ENCODE measurements at regions not wholly inside any gene's neighbourhood (a gene's known extent, or its start where the extent isn't known, plus 50 kb on each side); places are given as distances from the start of the nearest gene placed in this dataset.

- no peak overlapping the region for H3K27ac ChIP-seq (ENCODE audit: low read depth, low read length)
- H3K36me3 ChIP-seq (ENCODE audit: control insufficient read depth, insufficient read depth, low read length), result no peaks in the 10 kb centered on the region
- H3K9ac ChIP-seq (ENCODE audit: low read depth, low read length), result no peak overlapping the region
- H3K4me1 ChIP-seq (ENCODE audit: control insufficient read depth, insufficient read depth, low read length), result peaks cover 14% of the 10 kb centered on the region
- no peaks in the 10 kb centered on the region for H3K27me3 ChIP-seq (ENCODE audit: control insufficient read depth, insufficient read depth, low read length)
- no peak overlapping the region for H3K4me3 ChIP-seq (ENCODE audit: low read depth, low read length)
- H3K9me3 ChIP-seq (ENCODE audit: control insufficient read depth, insufficient read depth, low read length), result no peaks in the 10 kb centered on the region
These were observed 79.8 kb upstream of the TSPAN11 start for GRCh38 chr12:30846776-30847175.

DNA sequence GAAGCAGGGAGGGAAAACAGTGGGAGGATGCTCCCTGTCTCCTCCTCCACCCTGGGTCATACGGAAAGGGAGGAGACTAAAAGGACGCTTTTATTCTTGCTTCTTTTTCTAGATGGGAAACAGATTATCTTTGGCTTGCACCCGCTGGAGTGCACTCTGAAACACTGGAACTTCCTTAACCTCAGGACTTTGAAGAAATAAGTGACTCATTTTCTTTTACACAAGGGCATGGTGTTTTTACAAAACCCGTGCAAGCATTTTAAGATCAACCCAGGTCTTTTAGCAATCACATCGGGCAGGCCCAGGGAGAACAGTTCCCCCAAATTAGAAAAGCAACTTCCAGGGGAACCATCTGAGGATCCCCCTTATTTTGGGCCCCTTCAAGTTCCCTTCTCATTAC is 80.9 kb upstream of the TSPAN11 start:
- Histone ChIP-seq H3K9me3 (ENCODE audit: control insufficient read depth, insufficient read depth, low read length) (no peaks in the 10 kb centered on the region), H3K4me1 (ENCODE audit: control insufficient read depth, insufficient read depth, low read length) (peaks cover 14% of the 10 kb centered on the region), H3K36me3 (ENCODE audit: control insufficient read depth, insufficient read depth, low read length) (no peaks in the 10 kb centered on the region), H3K9ac (ENCODE audit: low read depth, low read length) (no peak overlapping the region), H3K27ac (ENCODE audit: low read depth, low read length) (no peak overlapping the region), H3K27me3 (ENCODE audit: control insufficient read depth, insufficient read depth, low read length) (no peaks in the 10 kb centered on the region), H3K4me3 (ENCODE audit: low read depth, low read length) (no peak overlapping the region)

DNA sequence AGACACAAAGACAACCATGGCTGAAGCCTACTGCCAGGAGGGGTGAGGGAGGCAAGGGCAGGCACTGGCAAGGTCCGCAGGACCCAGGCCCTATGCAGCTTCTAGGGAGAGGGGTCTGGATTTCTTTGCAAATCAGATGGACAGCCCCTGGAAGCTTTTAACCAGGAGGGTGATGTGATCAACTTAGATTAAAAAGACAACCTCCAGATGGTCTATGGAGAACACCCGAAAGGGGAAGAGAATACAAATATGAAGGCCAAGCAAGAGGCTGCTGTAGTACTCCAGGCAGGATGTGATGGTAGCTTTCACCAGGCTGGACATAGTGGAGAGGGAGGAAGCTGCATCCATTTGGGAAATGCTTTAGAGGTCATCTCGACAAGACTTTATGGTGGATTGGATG is 83.3 kb upstream of the TSPAN11 start:
- Histone ChIP-seq H3K27me3 (ENCODE audit: control insufficient read depth, insufficient read depth, low read length) (no peaks in the 10 kb centered on the region), H3K4me1 (ENCODE audit: control insufficient read depth, insufficient read depth, low read length) (peaks cover 14% of the 10 kb centered on the region), H3K36me3 (ENCODE audit: control insufficient read depth, insufficient read depth, low read length) (no peaks in the 10 kb centered on the region), H3K9me3 (ENCODE audit: control insufficient read depth, insufficient read depth, low read length) (no peaks in the 10 kb centered on the region), H3K27ac (ENCODE audit: low read depth, low read length) (no peak overlapping the region), H3K4me3 (ENCODE audit: low read depth, low read length) (no peak overlapping the region), H3K9ac (ENCODE audit: low read depth, low read length) (no peak overlapping the region)

GRCh38 chr12:30840715-30841114 is 85.8 kb upstream of the TSPAN11 start:
- H3K9ac ChIP-seq (ENCODE audit: low read depth, low read length), result no peak overlapping the region
- no peaks in the 10 kb centered on the region for H3K36me3 ChIP-seq (ENCODE audit: control insufficient read depth, insufficient read depth, low read length)
- no peak overlapping the region for H3K27ac ChIP-seq (ENCODE audit: low read depth, low read length)
- no peak overlapping the region for H3K4me3 ChIP-seq (ENCODE audit: low read depth, low read length)
- no peaks in the 10 kb centered on the region for H3K27me3 ChIP-seq (ENCODE audit: control insufficient read depth, insufficient read depth, low read length)
- H3K9me3 ChIP-seq (ENCODE audit: control insufficient read depth, insufficient read depth, low read length), result no peaks in the 10 kb centered on the region
- H3K4me1 ChIP-seq (ENCODE audit: control insufficient read depth, insufficient read depth, low read length), result peaks cover 14% of the 10 kb centered on the region

- Histone ChIP-seq H3K4me3 (ENCODE audit: low read depth, low read length) (no peak overlapping the region), H3K36me3 (ENCODE audit: control insufficient read depth, insufficient read depth, low read length) (no peaks in the 10 kb centered on the region), H3K27me3 (ENCODE audit: control insufficient read depth, insufficient read depth, low read length) (no peaks in the 10 kb centered on the region), H3K4me1 (ENCODE audit: control insufficient read depth, insufficient read depth, low read length) (peaks cover 14% of the 10 kb centered on the region), H3K9ac (ENCODE audit: low read depth, low read length) (no peak overlapping the region), H3K27ac (ENCODE audit: low read depth, low read length) (no peak overlapping the region), H3K9me3 (ENCODE audit: control insufficient read depth, insufficient read depth, low read length) (no peaks in the 10 kb centered on the region)
These were observed 85.0 kb upstream of the CAPRIN2 start for GRCh38 chr12:30839643-30840220.

- Histone ChIP-seq H3K36me3 (ENCODE audit: control insufficient read depth, insufficient read depth, low read length) (no peaks in the 10 kb centered on the region), H3K4me1 (ENCODE audit: control insufficient read depth, insufficient read depth, low read length) (no peaks in the 10 kb centered on the region), H3K27ac (ENCODE audit: low read depth, low read length) (no peak overlapping the region), H3K27me3 (ENCODE audit: control insufficient read depth, insufficient read depth, low read length) (no peaks in the 10 kb centered on the region), H3K4me3 (ENCODE audit: low read depth, low read length) (no peak overlapping the region), H3K9ac (ENCODE audit: low read depth, low read length) (no peak overlapping the region), H3K9me3 (ENCODE audit: control insufficient read depth, insufficient read depth, low read length) (no peaks in the 10 kb centered on the region)
These were observed 82.8 kb upstream of the CAPRIN2 start for GRCh38 chr12:30837595-30837994.

DNA sequence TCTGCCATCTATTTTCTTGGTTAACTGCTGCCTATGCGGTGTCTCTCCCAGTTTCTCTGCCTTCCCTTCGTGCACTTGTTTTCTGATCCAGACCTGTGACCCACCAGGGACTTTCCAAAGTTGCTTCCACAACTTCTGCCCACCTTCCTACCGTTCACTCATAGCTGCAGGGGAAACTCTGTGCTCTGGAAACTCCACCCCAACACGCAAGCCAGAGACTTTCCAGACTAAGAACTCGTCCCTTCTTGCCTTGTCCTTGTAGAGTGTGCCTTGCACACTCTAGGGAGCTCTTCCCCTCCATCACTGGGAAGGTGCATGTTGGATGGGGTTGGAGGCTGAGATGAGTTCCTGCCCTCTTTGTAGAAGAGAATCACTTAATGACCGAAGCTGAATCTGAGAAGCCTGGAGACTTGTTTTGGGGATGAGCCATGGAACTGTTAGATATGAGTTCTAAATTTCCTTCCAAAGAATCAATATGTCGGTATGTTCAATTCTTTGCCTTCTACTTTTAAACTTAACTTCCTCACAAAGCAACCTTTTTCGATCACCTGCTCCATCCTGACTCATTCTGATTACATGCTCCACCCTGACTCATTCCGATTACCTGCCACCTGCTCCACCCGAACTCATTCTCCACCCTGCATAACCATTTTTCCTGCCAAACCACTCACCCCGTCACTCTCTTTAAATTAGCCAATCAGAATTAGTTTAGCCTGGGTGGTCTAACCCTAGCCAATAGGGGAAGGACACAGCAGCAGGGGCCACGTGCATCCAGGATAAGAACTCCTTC is 82.1 kb upstream of the CAPRIN2 start:
- no peaks in the 10 kb centered on the region for H3K36me3 ChIP-seq (ENCODE audit: control insufficient read depth, insufficient read depth, low read length)
- no peaks in the 10 kb centered on the region for H3K4me1 ChIP-seq (ENCODE audit: control insufficient read depth, insufficient read depth, low read length)
- H3K27ac ChIP-seq (ENCODE audit: low read depth, low read length), result no peak overlapping the region
- no peaks in the 10 kb centered on the region for H3K9me3 ChIP-seq (ENCODE audit: control insufficient read depth, insufficient read depth, low read length)
- no peaks in the 10 kb centered on the region for H3K27me3 ChIP-seq (ENCODE audit: control insufficient read depth, insufficient read depth, low read length)
- no peak overlapping the region for H3K9ac ChIP-seq (ENCODE audit: low read depth, low read length)
- H3K4me3 ChIP-seq (ENCODE audit: low read depth, low read length), result no peak overlapping the region

DNA sequence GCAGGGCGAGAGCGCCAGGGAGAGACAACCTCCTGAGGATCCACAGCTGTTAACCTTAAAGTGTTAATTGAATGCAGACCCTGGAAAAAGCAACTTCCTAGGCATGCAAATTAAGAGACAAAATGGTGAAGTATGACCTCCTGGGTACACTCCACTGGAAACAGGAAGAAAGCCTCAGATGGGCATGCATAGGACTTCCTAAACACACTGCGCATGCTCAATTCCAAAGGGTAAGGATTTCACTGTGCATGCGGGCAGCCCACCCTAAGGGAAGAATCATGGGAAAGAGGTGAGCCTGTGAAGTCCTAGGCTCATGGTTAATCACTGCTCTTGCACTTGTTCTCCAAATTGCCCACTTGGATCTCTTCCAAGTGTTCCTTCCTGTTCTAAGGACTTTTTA is 80.5 kb upstream of the CAPRIN2 start:
- Histone ChIP-seq H3K36me3 (ENCODE audit: control insufficient read depth, insufficient read depth, low read length) (no peaks in the 10 kb centered on the region), H3K4me3 (ENCODE audit: low read depth, low read length) (no peak overlapping the region), H3K9me3 (ENCODE audit: control insufficient read depth, insufficient read depth, low read length) (no peaks in the 10 kb centered on the region), H3K9ac (ENCODE audit: low read depth, low read length) (no peak overlapping the region), H3K27ac (ENCODE audit: low read depth, low read length) (no peak overlapping the region), H3K4me1 (ENCODE audit: control insufficient read depth, insufficient read depth, low read length) (no peaks in the 10 kb centered on the region), H3K27me3 (ENCODE audit: control insufficient read depth, insufficient read depth, low read length) (no peaks in the 10 kb centered on the region)

- Histone ChIP-seq H3K9me3 (ENCODE audit: control insufficient read depth, insufficient read depth, low read length) (no peaks in the 10 kb centered on the region), H3K4me3 (ENCODE audit: low read depth, low read length) (no peak overlapping the region), H3K36me3 (ENCODE audit: control insufficient read depth, insufficient read depth, low read length) (no peaks in the 10 kb centered on the region), H3K27ac (ENCODE audit: low read depth, low read length) (no peak overlapping the region), H3K4me1 (ENCODE audit: control insufficient read depth, insufficient read depth, low read length) (no peaks in the 10 kb centered on the region), H3K9ac (ENCODE audit: low read depth, low read length) (no peak overlapping the region), H3K27me3 (ENCODE audit: control insufficient read depth, insufficient read depth, low read length) (no peaks in the 10 kb centered on the region)
These were observed 76.0 kb upstream of the CAPRIN2 start for GRCh38 chr12:30830751-30831150.

GRCh38 chr12:30829876-30830275 is 75.1 kb upstream of the CAPRIN2 start:
- Histone ChIP-seq H3K4me1 (ENCODE audit: control insufficient read depth, insufficient read depth, low read length) (no peaks in the 10 kb centered on the region), H3K27ac (ENCODE audit: low read depth, low read length) (no peak overlapping the region), H3K36me3 (ENCODE audit: control insufficient read depth, insufficient read depth, low read length) (no peaks in the 10 kb centered on the region), H3K4me3 (ENCODE audit: low read depth, low read length) (no peak overlapping the region), H3K27me3 (ENCODE audit: control insufficient read depth, insufficient read depth, low read length) (peaks cover under 1% of the 10 kb centered on the region; the same call in 1 of the 2 replicates), H3K9me3 (ENCODE audit: control insufficient read depth, insufficient read depth, low read length) (no peaks in the 10 kb centered on the region), H3K9ac (ENCODE audit: low read depth, low read length) (no peak overlapping the region)

DNA sequence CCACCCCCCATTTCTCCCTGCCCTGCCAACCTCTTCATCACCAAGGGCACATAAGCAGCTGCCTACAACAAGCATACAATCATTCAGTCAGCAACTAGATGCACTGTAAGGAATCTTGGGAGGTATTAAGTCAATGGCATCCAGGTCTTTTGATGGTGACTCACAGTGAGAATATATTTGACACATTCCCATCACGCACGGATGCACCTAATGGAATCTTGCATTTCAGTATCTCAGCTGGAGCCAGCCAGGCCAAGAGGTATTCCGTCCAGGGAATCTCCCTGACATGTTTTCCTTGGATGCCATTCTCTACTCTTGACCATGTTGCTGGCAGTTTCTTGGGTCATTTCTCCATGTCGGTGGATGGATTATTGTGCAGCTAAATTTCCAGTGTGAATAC is 73.9 kb upstream of the CAPRIN2 start:
- Histone ChIP-seq H3K36me3 (ENCODE audit: control insufficient read depth, insufficient read depth, low read length) (no peaks in the 10 kb centered on the region), H3K9me3 (ENCODE audit: control insufficient read depth, insufficient read depth, low read length) (no peaks in the 10 kb centered on the region), H3K4me1 (ENCODE audit: control insufficient read depth, insufficient read depth, low read length) (no peaks in the 10 kb centered on the region), H3K4me3 (ENCODE audit: low read depth, low read length) (no peak overlapping the region), H3K27ac (ENCODE audit: low read depth, low read length) (no peak overlapping the region), H3K9ac (ENCODE audit: low read depth, low read length) (no peak overlapping the region), H3K27me3 (ENCODE audit: control insufficient read depth, insufficient read depth, low read length) (peaks cover 13% of the 10 kb centered on the region)
